Body of pancreas (tissue), 4 donors: ENCODE measurements at regions not wholly inside any gene's neighbourhood (a gene's known extent, or its start where the extent isn't known, plus 50 kb on each side); places are given as distances from the start of the nearest gene placed in this dataset.

ENCODE experiments used
- ATAC-seq: fragments of 150-250 bp; one replicate; pipeline ENCODE4 v1.9.1; 2016
- DNase-seq, 4 donors: peaks; one replicate each; pipeline ENCODE4 v3.0.0-alpha.2; 2019
- H3K27ac ChIP-seq, 4 donors: fragments of 200-600 bp; sonication (generic); 1 replicate in 3 of 4; 2 replicates in 1 of 4; pipeline versions ENCODE4 v1.5.1 to v1.6.1; 2016 to 2019; ENCODE audit warnings: mild to moderate bottlenecking in 1 of 4, mixed read lengths in 1 of 4, moderate library complexity in 1 of 4
- H3K27me3 ChIP-seq, 2 donors: fragments of 200-600 bp; sonication (generic); one replicate each; pipeline ENCODE4 v1.6.0; 2016; ENCODE audit warnings: mild to moderate bottlenecking in 1 of 2
- H3K36me3 ChIP-seq, 2 donors: fragments of 200-600 bp; sonication (generic); replicated peaks in 1 of 2; 2 replicates each; pipeline ENCODE4 v1.5.1; 2016; ENCODE audit warnings: low read depth in 2 of 2; ENCODE audit not compliant: insufficient read depth in 1 of 2
- H3K4me1 ChIP-seq: fragments of 200-600 bp; sonication (generic); one replicate; pipeline ENCODE4 v1.6.0; 2016
- H3K4me3 ChIP-seq, 2 donors: fragments of 200-600 bp; sonication (generic); 1 replicate in 1 of 2; 2 replicates in 1 of 2; pipeline ENCODE4 v1.5.1; 2016 to 2019
- H3K9me3 ChIP-seq, 3 donors: fragments of 200-600 bp; sonication (generic); 1 replicate in 2 of 3; 2 replicates in 1 of 3; pipeline ENCODE4 v1.5.1; 2016
- POLR2A ChIP-seq, 3 donors: fragments of 450-650 bp; IDR thresholded peaks; one replicate each; pipeline ENCODE4 v1.6.1; 2016; ENCODE audit warnings: antibody characterized with exemption in 3 of 3, mild to moderate bottlenecking in 2 of 3
- WGBS, 2 donors: methylation state at CpG; one replicate each; pipeline ENCODE4 v1.1.5; 2017; 5-methylcytosine and 5-hydroxymethylcytosine counted together
- intact Hi-C: fragments of 100-400 bp; cut with DNase I; formaldehyde crosslinking; loops from one replicate; pipeline ENCODE4 v1.15.1; 2023
- TF ChIP-seq, protein P1 (sequence below), 7 experiments: fragments of 450-650 bp in 4 of 7; fragments of 200-600 bp in 3 of 7; sonication (generic) in 3 of 7; IDR thresholded peaks; one replicate each; pipeline ENCODE4 v1.5.1; 2016 to 2019; ENCODE audit warnings: antibody characterized with exemption in 7 of 7

DNA sequence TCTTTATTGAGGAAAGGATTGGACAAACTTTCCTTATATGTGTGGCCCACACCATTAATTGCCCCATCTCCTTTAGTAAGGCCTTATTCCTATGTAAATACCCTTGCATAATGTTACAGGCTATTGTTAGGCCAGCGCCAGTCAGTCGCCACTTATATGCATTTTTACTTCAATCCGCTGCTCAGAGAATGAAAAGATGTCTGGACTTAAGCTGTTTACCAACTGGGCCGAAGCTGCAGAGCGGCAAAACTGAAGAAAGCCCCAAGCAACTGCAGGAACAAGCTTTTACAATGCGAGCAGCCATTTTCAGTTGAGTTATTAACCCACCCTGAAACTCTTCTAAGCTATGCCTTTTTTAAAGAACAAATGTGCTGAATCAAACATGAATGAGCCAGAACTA, 92.1 kb upstream of the OTX2 start:
- TF ChIP-seq, protein P1, sequence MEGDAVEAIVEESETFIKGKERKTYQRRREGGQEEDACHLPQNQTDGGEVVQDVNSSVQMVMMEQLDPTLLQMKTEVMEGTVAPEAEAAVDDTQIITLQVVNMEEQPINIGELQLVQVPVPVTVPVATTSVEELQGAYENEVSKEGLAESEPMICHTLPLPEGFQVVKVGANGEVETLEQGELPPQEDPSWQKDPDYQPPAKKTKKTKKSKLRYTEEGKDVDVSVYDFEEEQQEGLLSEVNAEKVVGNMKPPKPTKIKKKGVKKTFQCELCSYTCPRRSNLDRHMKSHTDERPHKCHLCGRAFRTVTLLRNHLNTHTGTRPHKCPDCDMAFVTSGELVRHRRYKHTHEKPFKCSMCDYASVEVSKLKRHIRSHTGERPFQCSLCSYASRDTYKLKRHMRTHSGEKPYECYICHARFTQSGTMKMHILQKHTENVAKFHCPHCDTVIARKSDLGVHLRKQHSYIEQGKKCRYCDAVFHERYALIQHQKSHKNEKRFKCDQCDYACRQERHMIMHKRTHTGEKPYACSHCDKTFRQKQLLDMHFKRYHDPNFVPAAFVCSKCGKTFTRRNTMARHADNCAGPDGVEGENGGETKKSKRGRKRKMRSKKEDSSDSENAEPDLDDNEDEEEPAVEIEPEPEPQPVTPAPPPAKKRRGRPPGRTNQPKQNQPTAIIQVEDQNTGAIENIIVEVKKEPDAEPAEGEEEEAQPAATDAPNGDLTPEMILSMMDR (IDR thresholded peaks at IDR 0.05), result no peak
- no peak for TF ChIP-seq POLR2A (IDR thresholded peaks at IDR 0.05)
- WGBS, 2 donors, result 84 to 89% methylated on average over 6 of the region's 6 CpGs
- DNase-seq, result no peak
- no peak for ATAC-seq
- intact Hi-C loops, result no loop called here
- no peak overlapping the region for H3K27ac ChIP-seq
- H3K4me1 ChIP-seq, result no peaks in the 10 kb centered on the region
- H3K4me3 ChIP-seq, result no peak overlapping the region
- no peaks in the 10 kb centered on the region for H3K27me3 ChIP-seq
- no peaks in the 10 kb centered on the region for H3K36me3 ChIP-seq
- H3K9me3 ChIP-seq, result no peaks in the 10 kb centered on the region

DNA sequence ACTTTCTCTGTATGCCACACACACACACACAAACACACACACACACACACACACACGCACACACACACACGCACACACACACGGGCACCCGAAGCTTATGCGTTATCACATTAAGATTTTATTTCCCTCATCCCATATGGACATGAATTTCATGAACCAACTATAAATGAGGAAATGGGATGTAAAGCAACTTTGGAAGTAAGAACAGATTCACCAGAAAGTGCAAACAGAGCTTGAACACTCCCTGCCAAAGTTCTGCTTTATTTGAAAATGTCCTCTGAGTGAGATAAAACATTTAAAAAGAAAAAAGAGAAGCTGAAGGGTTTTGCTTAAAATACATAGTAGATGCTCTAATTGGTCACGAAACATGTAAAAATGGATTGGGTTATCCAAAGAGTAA, 90.4 kb upstream of the OTX2 start:
- WGBS, 2 donors, result 41 to 52% methylated on average over 6 of the region's 6 CpGs
- intact Hi-C loops, result no loop called here

DNA sequence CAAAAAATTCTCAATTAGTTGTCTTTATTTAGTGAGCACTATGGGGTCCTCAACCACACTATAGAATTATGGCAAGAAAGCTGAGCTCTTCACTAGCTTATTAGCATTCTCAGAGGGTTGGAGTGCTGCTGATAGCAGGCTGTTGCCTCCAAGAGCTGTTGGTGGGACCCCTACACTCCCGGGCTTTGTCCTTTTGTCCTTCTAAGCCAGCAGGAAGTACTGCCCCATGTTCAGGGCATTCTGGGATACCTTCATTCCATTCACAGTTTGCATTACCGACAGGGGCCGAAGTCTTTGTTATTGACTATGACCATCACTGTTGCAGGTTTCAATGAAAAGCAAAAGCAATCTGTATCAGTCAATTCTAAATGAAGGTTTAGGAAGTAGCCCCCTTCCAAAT, 89.5 kb upstream of the OTX2 start:
- H3K27me3 ChIP-seq, result no peaks in the 10 kb centered on the region
- no peaks in the 10 kb centered on the region for H3K36me3 ChIP-seq
- no peak for ATAC-seq
- no peak overlapping the region for H3K27ac ChIP-seq
- no peak for DNase-seq
- no peaks in the 10 kb centered on the region for H3K9me3 ChIP-seq
- H3K4me1 ChIP-seq, result no peaks in the 10 kb centered on the region
- intact Hi-C loops, result no loop called here
- 52 to 73% methylated on average over 3 of the region's 3 CpGs for WGBS, 2 donors
- TF ChIP-seq POLR2A (IDR thresholded peaks at IDR 0.05), result no peak
- TF ChIP-seq, protein P1 (IDR thresholded peaks at IDR 0.05), result no peak
- no peak overlapping the region for H3K4me3 ChIP-seq

More for the DNA sequence above, 90.4 kb upstream of the OTX2 start:
- Histone ChIP-seq H3K9me3 (no peaks in the 10 kb centered on the region), H3K4me1 (no peaks in the 10 kb centered on the region), H3K36me3 (no peaks in the 10 kb centered on the region), H3K4me3 (no peak overlapping the region), H3K27ac (no peak overlapping the region), H3K27me3 (no peaks in the 10 kb centered on the region)
- TF ChIP-seq, protein P1 (IDR thresholded peaks at IDR 0.05), result no peak
- TF ChIP-seq POLR2A (IDR thresholded peaks at IDR 0.05), result no peak
- DNase-seq (no peak), ATAC-seq (no peak)

- DNase-seq, result no peak
Measured at GRCh38 chr14:56896922-56897321, 86.6 kb upstream of the OTX2 start.

GRCh38 chr14:56896231-56896630, 86.0 kb upstream of the OTX2 start:
- Histone ChIP-seq H3K36me3 (no peaks in the 10 kb centered on the region), H3K4me3 (no peak overlapping the region), H3K4me1 (no peaks in the 10 kb centered on the region), H3K27me3 (no peaks in the 10 kb centered on the region), H3K9me3 (no peaks in the 10 kb centered on the region), H3K27ac (no peak overlapping the region)
- ATAC-seq, result no peak
- DNase-seq, result no peak
- no peak for TF ChIP-seq POLR2A (IDR thresholded peaks at IDR 0.05)
- TF ChIP-seq, protein P1 (IDR thresholded peaks at IDR 0.05), result no peak
- 82 to 91% methylated on average over 2 of the region's 2 CpGs for WGBS, 2 donors
- intact Hi-C loops, result no loop called here

More at GRCh38 chr14:56896922-56897321, 86.6 kb upstream of the OTX2 start:
- H3K4me3 ChIP-seq, result no peak overlapping the region
- intact Hi-C loops, result no loop called here
- H3K27me3 ChIP-seq, result no peaks in the 10 kb centered on the region
- ATAC-seq, result no peak
- H3K27ac ChIP-seq, result no peak overlapping the region
- 40 to 50% methylated on average over 6 of the region's 6 CpGs for WGBS, 2 donors
- H3K36me3 ChIP-seq, result no peaks in the 10 kb centered on the region
- no peaks in the 10 kb centered on the region for H3K4me1 ChIP-seq
- no peak for TF ChIP-seq POLR2A (IDR thresholded peaks at IDR 0.05)
- TF ChIP-seq, protein P1 (IDR thresholded peaks at IDR 0.05), result no peak
- H3K9me3 ChIP-seq, result no peaks in the 10 kb centered on the region
